BJ (cell line): ENCODE measurements at regions not wholly inside any gene's neighbourhood (a gene's known extent, or its start where the extent isn't known, plus 50 kb on each side); places are given as distances from the start of the nearest gene placed in this dataset.
A peak's percentile ranks its signal among the peaks of the same experiment; 100 is the strongest.

Experiments used
- CTCF ChIA-PET: fragments of 350-600 bp; formaldehyde crosslinking; extraction: SDS; loops from one replicate; lab custom pipeline; 2021; ENCODE audit warnings: antibody characterized with exemption, inconsistent platforms; lab: Yijun Ruan, JAX
- POLR2A ChIA-PET: fragments of 300-600 bp; sonication (Branson Sonifier 250); formaldehyde crosslinking; extraction: SDS; loops from one replicate; lab custom pipeline; 2021; ENCODE audit warnings: antibody characterized with exemption; lab: Charles Lee
- DNase-seq: peaks from one replicate; pipeline ENCODE4 v3.0.0-alpha.2; 2011; ENCODE audit warnings: low read depth
- H3K27me3 ChIP-seq: 2 replicates; pipeline ENCODE4 v1.6.0; 2011; ENCODE audit warnings: low read length; ENCODE audit not compliant: control insufficient read depth, insufficient read depth
- H3K36me3 ChIP-seq: 2 replicates; pipeline ENCODE4 v1.5.1; 2011; ENCODE audit warnings: low read length; ENCODE audit not compliant: control insufficient read depth, insufficient read depth
- H3K4me3 ChIP-seq: 2 replicates; pipeline ENCODE4 v1.5.1; 2011; ENCODE audit warnings: low read depth, mild to moderate bottlenecking, control low read depth, low read length
- TF ChIP-seq, protein P1 (sequence below): IDR thresholded peaks from 2 replicates; pipeline ENCODE4 v1.5.1; 2011; ENCODE audit warnings: low read depth, mild to moderate bottlenecking, control low read depth, inconsistent platforms, low read length, moderate library complexity; ENCODE audit not compliant: insufficient read depth

DNA sequence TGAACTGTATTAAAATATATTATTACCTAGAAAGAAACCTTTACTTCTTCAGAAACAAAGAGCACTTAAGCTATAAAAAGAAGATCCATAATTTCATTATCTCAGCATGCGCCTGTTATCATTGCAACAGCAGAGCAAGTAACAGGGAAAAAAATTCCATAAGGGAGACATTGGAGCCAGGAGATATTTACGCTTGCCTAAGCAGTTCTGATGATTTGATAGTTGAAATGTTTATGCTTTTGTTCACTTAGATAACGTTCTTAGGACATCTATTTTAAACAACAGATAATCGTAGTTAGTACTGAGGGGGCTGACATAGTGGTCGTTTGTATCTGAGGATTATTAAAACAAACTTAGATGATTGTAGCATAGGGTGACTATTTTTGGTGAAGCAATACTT lies 252.5 kb downstream of the NNT start:
- no peaks in the 10 kb centered on the region for H3K36me3 ChIP-seq
- CTCF ChIA-PET = no interaction called here
- DNase-seq = no peak
- peaks cover 2% of the 10 kb centered on the region; the same call in 1 of the 2 replicates for H3K27me3 ChIP-seq
- TF ChIP-seq, protein P1, sequence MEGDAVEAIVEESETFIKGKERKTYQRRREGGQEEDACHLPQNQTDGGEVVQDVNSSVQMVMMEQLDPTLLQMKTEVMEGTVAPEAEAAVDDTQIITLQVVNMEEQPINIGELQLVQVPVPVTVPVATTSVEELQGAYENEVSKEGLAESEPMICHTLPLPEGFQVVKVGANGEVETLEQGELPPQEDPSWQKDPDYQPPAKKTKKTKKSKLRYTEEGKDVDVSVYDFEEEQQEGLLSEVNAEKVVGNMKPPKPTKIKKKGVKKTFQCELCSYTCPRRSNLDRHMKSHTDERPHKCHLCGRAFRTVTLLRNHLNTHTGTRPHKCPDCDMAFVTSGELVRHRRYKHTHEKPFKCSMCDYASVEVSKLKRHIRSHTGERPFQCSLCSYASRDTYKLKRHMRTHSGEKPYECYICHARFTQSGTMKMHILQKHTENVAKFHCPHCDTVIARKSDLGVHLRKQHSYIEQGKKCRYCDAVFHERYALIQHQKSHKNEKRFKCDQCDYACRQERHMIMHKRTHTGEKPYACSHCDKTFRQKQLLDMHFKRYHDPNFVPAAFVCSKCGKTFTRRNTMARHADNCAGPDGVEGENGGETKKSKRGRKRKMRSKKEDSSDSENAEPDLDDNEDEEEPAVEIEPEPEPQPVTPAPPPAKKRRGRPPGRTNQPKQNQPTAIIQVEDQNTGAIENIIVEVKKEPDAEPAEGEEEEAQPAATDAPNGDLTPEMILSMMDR = no peak
- POLR2A ChIA-PET = no interaction called here
- H3K4me3 ChIP-seq = no peak overlapping the region

DNA sequence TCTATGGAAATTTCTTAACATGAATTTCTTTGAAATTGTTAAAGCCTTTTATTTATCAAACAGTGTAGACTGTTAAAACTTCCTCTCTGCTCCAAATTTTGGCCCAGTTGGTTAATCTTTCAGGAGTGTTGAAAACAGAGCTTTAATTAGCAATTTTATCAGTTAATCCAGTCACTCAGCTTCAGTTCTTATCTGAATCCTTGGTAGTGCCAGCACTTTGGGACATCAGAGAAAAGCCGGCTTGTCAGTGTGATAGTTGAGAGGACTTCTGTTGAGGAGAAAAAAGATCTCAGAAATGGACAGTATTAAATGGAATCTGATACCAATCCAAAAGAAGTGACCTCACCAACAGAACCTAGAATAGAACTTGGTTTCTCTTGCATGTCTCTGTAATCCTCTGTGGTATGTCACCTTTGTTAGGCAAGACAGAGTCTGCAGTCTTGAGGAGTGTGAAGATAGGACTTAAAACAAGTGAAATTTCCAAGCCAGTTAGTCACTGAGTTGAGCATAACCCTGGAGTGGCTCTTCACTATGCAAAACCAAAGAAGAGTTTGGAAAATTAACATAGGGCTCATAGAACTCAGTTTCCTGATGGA lies 251.8 kb downstream of the NNT start:
- Histone ChIP-seq H3K36me3 (no peaks in the 10 kb centered on the region), H3K4me3 (no peak overlapping the region), H3K27me3 (peaks cover 3% of the 10 kb centered on the region; the same call in 1 of the 2 replicates)
- CTCF ChIA-PET = no interaction called here
- POLR2A ChIA-PET = no interaction called here
- peak; percentile 9 for DNase-seq
- TF ChIP-seq, protein P1 = no peak

DNA sequence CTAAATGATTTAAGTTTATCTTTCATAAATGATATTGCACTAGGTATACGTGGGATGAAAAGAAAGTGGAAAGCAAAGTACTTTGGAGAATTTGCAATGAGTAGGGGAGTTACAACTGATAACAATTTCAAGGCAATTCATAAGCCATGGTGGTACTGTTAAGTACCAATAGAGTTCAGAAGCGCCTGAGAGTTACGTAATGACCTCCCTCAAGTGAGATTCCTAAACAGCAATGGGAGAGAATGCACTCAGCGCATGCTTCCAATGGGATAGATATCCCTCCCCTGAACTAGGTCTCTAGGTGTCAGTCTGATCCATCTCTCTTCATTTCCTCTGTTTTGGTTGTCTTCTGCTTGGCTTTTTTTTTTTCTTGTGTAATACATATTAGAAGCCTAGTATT lies 249.3 kb downstream of the NNT start:
- POLR2A ChIA-PET = no interaction called here
- TF ChIP-seq, protein P1 = no peak
- no peaks in the 10 kb centered on the region for H3K36me3 ChIP-seq

DNA sequence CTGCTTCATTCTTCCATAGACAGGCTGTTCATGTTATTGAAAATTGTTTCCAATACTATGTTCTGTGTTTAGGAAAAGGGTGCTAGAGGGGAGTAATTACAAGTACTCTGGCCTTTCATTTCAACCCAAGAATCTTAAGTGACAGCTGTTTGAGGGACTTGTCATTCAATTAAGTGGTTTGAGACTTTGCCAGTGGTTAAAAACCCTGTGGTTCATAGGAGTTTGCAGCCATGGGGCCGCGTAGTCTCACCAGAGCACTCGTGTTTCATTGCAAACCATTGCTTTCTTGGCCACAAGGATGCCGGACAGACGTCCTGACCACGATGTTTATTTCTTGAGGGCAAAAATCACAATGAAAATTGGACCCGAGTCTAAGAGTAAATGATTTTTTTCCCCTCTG lies 248.8 kb downstream of the NNT start:
- ChIA-PET CTCF (no interaction called here), POLR2A (no interaction called here)
- DNase-seq = no peak
- Histone ChIP-seq H3K27me3 (peaks cover 3% of the 10 kb centered on the region; the same call in 1 of the 2 replicates), H3K4me3 (no peak overlapping the region), H3K36me3 (no peaks in the 10 kb centered on the region)
- TF ChIP-seq, protein P1 = no peak

More for the DNA sequence above, 249.3 kb downstream of the NNT start:
- Histone ChIP-seq H3K27me3 (peaks cover 3% of the 10 kb centered on the region; the same call in 1 of the 2 replicates), H3K4me3 (no peak overlapping the region)
- CTCF ChIA-PET = no interaction called here
- no peak for DNase-seq

DNA sequence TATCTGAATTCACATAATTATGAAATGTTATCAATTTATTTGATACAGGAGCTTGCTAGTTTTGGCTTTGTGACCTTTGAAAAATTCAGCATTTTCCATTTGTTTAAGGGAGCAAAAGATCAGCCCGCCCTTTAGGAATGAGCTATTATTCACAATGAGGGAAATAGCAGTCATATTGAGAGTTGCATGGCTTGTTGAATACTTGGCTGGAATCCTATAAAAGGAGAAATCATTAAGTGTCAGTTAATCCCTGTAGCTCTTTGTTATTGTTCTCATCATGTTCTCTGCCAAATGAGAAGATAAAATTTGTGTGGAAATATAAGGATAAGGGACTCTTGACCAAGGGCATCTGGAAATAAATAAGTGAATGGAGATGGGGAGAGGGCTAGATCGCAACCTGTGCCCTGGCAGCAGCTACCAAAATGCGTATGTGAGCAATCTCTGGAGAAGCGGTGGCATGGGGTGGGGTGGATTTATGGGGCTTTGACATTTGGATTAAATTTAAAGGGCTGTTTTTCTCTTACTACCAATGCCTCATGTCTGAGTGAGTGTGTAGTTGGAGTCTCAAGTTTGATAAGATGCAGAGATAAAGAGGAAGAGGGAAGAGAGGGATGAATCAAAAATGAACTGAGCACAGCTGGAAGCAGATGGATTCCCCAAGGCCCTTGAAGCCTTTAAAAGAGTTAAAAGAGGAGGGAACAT lies 237.6 kb downstream of the NNT start:
- Histone ChIP-seq H3K4me3 (no peak overlapping the region), H3K36me3 (no peaks in the 10 kb centered on the region), H3K27me3 (no peaks in the 10 kb centered on the region; the same call in 1 of the 2 replicates)
- DNase-seq = peak; percentile 15
- CTCF ChIA-PET = no interaction called here
- TF ChIP-seq, protein P1 = no peak
- POLR2A ChIA-PET = no interaction called here
